ENCODE measurements at regions not wholly inside any gene's neighbourhood (a gene's known extent, or its start where the extent isn't known, plus 50 kb on each side); places are given as distances from the start of the nearest gene placed in this dataset.
"Not testable (repeated sequence)": the region's sequence is repeated elsewhere in the genome, so short reads cannot be mapped to it uniquely, and the experiment has no call there.

- DNase-seq (ENCODE audit: low spot score) = no peak
- intact Hi-C loops (cut with DNase I) = no loop called here
Observed at GRCh38 chr2:113838744-113839444, 51.0 kb upstream of the ACTR3 start.

- intact Hi-C loops (cut with DNase I) = no loop called here
Observed at GRCh38 chr2:113838277-113838676, 51.6 kb upstream of the ACTR3 start.

GRCh38 chr2:113834051-113834730 is 55.7 kb upstream of the ACTR3 start:
- intact Hi-C loops (cut with DNase I) = no loop called here
- DNase-seq (ENCODE audit: low spot score) = no peak

More at GRCh38 chr2:113838277-113838676, 51.6 kb upstream of the ACTR3 start:
- no peak for DNase-seq (ENCODE audit: low spot score)

GRCh38 chr2:113832795-113833290 is 57.0 kb upstream of the ACTR3 start:
- no peak for DNase-seq (ENCODE audit: low spot score)
- intact Hi-C loops (cut with DNase I) = no loop called here

GRCh38 chr2:113831161-113831560 is 58.7 kb upstream of the ACTR3 start:
- no peak for DNase-seq (ENCODE audit: low spot score)
- intact Hi-C loops (cut with DNase I) = no loop called here

GRCh38 chr2:113829761-113830160 is 60.1 kb upstream of the ACTR3 start:
- intact Hi-C loops (cut with DNase I) = no loop called here
- no peak for DNase-seq (ENCODE audit: low spot score)

- intact Hi-C loops (cut with DNase I) = no loop called here
- no peak for DNase-seq (ENCODE audit: low spot score)
Observed at GRCh38 chr2:113829270-113829669, 60.6 kb upstream of the ACTR3 start.

- DNase-seq (ENCODE audit: low spot score) = no peak
- intact Hi-C loops (cut with DNase I) = no loop called here
Observed at GRCh38 chr2:113828049-113828742, 61.7 kb upstream of the ACTR3 start.

GRCh38 chr2:113827426-113827825 is 62.5 kb upstream of the ACTR3 start:
- no peak for DNase-seq (ENCODE audit: low spot score)

GRCh38 chr2:113826346-113827285 is 63.3 kb upstream of the ACTR3 start:
- DNase-seq (ENCODE audit: low spot score) = no peak
- intact Hi-C loops (cut with DNase I) = no loop called here

More at GRCh38 chr2:113827426-113827825, 62.5 kb upstream of the ACTR3 start:
- intact Hi-C loops (cut with DNase I) = no loop called here

GRCh38 chr2:113823716-113824595 is 65.9 kb upstream of the ACTR3 start:
- intact Hi-C loops (cut with DNase I) = no loop called here
- DNase-seq (ENCODE audit: low spot score) = no peak

GRCh38 chr2:113822087-113822815 is 65.8 kb upstream of the SLC35F5 start:
- intact Hi-C loops (cut with DNase I) = no loop called here
- no peak for DNase-seq (ENCODE audit: low spot score)

- no peak for DNase-seq (ENCODE audit: low spot score)
- intact Hi-C loops (cut with DNase I) = loop anchor here (2.0 kb wide), 2 partner anchors 58 to 70 kb away; no protein-coding TSS in a partner anchor
Observed at GRCh38 chr2:113818382-113818951, 62.0 kb upstream of the SLC35F5 start.

- DNase-seq (ENCODE audit: low spot score); intact Hi-C loops (cut with DNase I): not testable (repeated sequence)
Observed at GRCh38 chr2:113813396-113813795, 57.0 kb upstream of the SLC35F5 start.

GRCh38 chr2:113812204-113812603 is 55.8 kb upstream of the SLC35F5 start:
- DNase-seq (ENCODE audit: low spot score) = no peak
- intact Hi-C loops (cut with DNase I) = no loop called here

- no peak for DNase-seq (ENCODE audit: low spot score)
Observed at GRCh38 chr2:113809076-113809736, 52.8 kb upstream of the SLC35F5 start.

GRCh38 chr2:113807721-113808120 is 51.3 kb upstream of the SLC35F5 start:
- DNase-seq (ENCODE audit: low spot score) = no peak
- intact Hi-C loops (cut with DNase I) = no loop called here

More at GRCh38 chr2:113809076-113809736, 52.8 kb upstream of the SLC35F5 start:
- intact Hi-C loops (cut with DNase I) = no loop called here
